Endodermal cell (in vitro differentiated cells): ENCODE measurements at regions not wholly inside any gene's neighbourhood (a gene's known extent, or its start where the extent isn't known, plus 50 kb on each side); places are given as distances from the start of the nearest gene placed in this dataset.

Experiments used
- DNase-seq: peaks from one replicate; pipeline ENCODE4 v3.0.0-alpha.2; 2017
- H3K27ac ChIP-seq: 2 replicates; pipeline ENCODE4 v1.5.1; 2013; ENCODE audit warnings: mild to moderate bottlenecking, low read depth, low read length, moderate library complexity
- H3K27me3 ChIP-seq: 2 replicates; pipeline ENCODE4 v1.6.1; 2013; ENCODE audit warnings: mild to moderate bottlenecking, low read length, moderate library complexity; ENCODE audit not compliant: insufficient read depth, control insufficient read depth, poor library complexity, severe bottlenecking
- H3K36me3 ChIP-seq: 2 replicates; pipeline ENCODE4 v1.7.0; 2013; ENCODE audit warnings: mild to moderate bottlenecking, low read length, moderate library complexity; ENCODE audit not compliant: control insufficient read depth, insufficient read depth
- H3K4me1 ChIP-seq: one replicate; pipeline ENCODE4 v1.7.0; 2013; ENCODE audit warnings: low read length; ENCODE audit not compliant: control insufficient read depth, insufficient read depth
- H3K4me3 ChIP-seq: 2 replicates; pipeline ENCODE4 v1.5.1; 2013; ENCODE audit warnings: mild to moderate bottlenecking, low read length, moderate library complexity
- H3K9ac ChIP-seq: 2 replicates; pipeline ENCODE4 v1.6.1; 2013; ENCODE audit warnings: mild to moderate bottlenecking, low read length, moderate library complexity; ENCODE audit not compliant: poor library complexity, severe bottlenecking; ENCODE audit errors: extremely low read depth
- H3K9me3 ChIP-seq: 2 replicates; pipeline ENCODE4 v1.6.1; 2013; ENCODE audit warnings: mild to moderate bottlenecking, low read length, moderate library complexity; ENCODE audit not compliant: control insufficient read depth
- H3K27ac Mint-ChIP-seq: 2 replicates; pipeline ENCODE4 v1.8.0; 2020; ENCODE audit warnings: mixed read lengths
- H3K27me3 Mint-ChIP-seq: 2 replicates; pipeline ENCODE4 v1.8.0; 2021; ENCODE audit warnings: mild to moderate bottlenecking, mixed read lengths; ENCODE audit not compliant: insufficient read depth
- H3K36me3 Mint-ChIP-seq: 2 replicates; pipeline ENCODE4 v1.8.0; 2020; ENCODE audit warnings: low read depth, mixed read lengths
- H3K4me1 Mint-ChIP-seq: 2 replicates; pipeline ENCODE4 v1.8.0; 2020; ENCODE audit warnings: mixed read lengths
- H3K4me3 Mint-ChIP-seq: 2 replicates; pipeline ENCODE4 v1.8.0; 2020; ENCODE audit warnings: mild to moderate bottlenecking, moderate library complexity, mixed read lengths
- H3K9me3 Mint-ChIP-seq: 2 replicates; pipeline ENCODE4 v1.8.0; 2020; ENCODE audit warnings: mild to moderate bottlenecking, mixed read lengths
- WGBS, 2 experiments: methylation state at CpG; one replicate each; pipeline versions ENCODE4 v1.1.5 to v1.1.7; 2013; ENCODE audit warnings: missing lambda C conversion rate in 2 of 2, mixed read lengths in 1 of 2; ENCODE audit not compliant: insufficient coverage in 1 of 2, insufficient read length in 1 of 2; 5-methylcytosine and 5-hydroxymethylcytosine counted together
- TF ChIP-seq, protein P1 (sequence below): fragments of 200-600 bp; sonication (generic); conservative IDR thresholded peaks from 2 replicates; pipeline ENCODE4 v1.5.0; 2021; ENCODE audit warnings: antibody characterized with exemption, mild to moderate bottlenecking

- no peaks in the 10 kb centered on the region for H3K9me3 Mint-ChIP-seq
- peaks cover 22% of the 10 kb centered on the region for H3K4me1 Mint-ChIP-seq
- Histone ChIP-seq H3K4me3 (no peak overlapping the region), H3K36me3 (no peaks in the 10 kb centered on the region), H3K9ac (no peak overlapping the region), H3K9me3 (no peaks in the 10 kb centered on the region), H3K27ac (no peak overlapping the region), H3K4me1 (no peaks in the 10 kb centered on the region), H3K27me3 (no peaks in the 10 kb centered on the region)
- H3K4me3 Mint-ChIP-seq: no peak overlapping the region
- WGBS, 2 experiments: 14 to 42% methylated on average over 2 to 7 of the region's 7 CpGs
- no peaks in the 10 kb centered on the region for H3K36me3 Mint-ChIP-seq
- peak overlapping the region; percentile 59 for H3K27ac Mint-ChIP-seq
- no peaks in the 10 kb centered on the region for H3K27me3 Mint-ChIP-seq
- TF ChIP-seq, protein P1, sequence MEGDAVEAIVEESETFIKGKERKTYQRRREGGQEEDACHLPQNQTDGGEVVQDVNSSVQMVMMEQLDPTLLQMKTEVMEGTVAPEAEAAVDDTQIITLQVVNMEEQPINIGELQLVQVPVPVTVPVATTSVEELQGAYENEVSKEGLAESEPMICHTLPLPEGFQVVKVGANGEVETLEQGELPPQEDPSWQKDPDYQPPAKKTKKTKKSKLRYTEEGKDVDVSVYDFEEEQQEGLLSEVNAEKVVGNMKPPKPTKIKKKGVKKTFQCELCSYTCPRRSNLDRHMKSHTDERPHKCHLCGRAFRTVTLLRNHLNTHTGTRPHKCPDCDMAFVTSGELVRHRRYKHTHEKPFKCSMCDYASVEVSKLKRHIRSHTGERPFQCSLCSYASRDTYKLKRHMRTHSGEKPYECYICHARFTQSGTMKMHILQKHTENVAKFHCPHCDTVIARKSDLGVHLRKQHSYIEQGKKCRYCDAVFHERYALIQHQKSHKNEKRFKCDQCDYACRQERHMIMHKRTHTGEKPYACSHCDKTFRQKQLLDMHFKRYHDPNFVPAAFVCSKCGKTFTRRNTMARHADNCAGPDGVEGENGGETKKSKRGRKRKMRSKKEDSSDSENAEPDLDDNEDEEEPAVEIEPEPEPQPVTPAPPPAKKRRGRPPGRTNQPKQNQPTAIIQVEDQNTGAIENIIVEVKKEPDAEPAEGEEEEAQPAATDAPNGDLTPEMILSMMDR: no peak
- peak; percentile 62 for DNase-seq
These were observed 102.8 kb upstream of the GBE1 start for GRCh38 chr3:81864272-81864671.

DNA sequence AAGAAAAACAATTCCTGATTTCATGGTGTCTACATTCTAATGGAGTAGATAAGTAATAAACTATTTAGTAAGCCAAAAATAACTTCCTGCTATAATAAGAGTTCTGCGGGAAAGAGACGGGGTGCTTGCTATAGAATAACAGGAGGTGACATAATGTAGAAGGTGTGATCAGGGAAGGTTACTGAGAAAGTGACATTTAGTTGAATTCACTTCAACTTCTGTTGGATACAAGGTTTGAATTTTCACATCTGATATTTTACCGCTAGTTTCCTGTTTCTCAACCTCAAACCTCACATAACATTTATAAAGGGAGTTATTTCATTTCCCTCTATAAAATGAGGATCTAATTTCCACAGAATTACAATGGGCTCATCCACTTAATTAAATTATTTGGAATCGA lies 102.3 kb upstream of the GBE1 start:
- Histone ChIP-seq H3K9me3 (no peaks in the 10 kb centered on the region), H3K27ac (no peak overlapping the region), H3K4me1 (no peaks in the 10 kb centered on the region), H3K9ac (no peak overlapping the region), H3K36me3 (no peaks in the 10 kb centered on the region), H3K4me3 (no peak overlapping the region), H3K27me3 (no peaks in the 10 kb centered on the region)
- Mint-ChIP-seq H3K27ac (no peak overlapping the region), H3K4me3 (no peak overlapping the region), H3K4me1 (peaks cover 22% of the 10 kb centered on the region), H3K36me3 (no peaks in the 10 kb centered on the region), H3K9me3 (no peaks in the 10 kb centered on the region), H3K27me3 (no peaks in the 10 kb centered on the region)
- 97% methylated on average over 3 of the region's 4 CpGs; no CpG with 5 or more reads in 1 of the 2 experiments for WGBS, 2 experiments
- DNase-seq: no peak
- TF ChIP-seq, protein P1: no peak

DNA sequence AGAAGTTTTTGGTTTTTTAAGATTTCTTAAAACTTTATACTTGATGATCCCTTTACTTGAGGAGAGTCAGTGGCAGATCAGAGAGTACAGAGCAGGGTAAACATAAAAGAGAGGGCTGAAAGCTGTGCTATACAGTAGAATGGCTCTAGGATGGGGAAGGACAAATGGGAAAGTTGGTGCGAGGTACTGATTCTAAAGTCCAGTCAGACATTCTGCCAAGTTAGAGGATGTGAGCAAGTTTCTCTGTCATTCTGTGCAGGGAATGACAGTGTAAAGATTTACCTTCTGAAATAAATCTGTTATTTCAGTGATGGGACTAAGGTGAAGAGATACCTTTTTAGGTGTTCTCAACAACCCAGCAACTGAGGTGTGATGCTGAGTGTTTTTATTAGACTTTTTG lies 100.1 kb upstream of the GBE1 start:
- TF ChIP-seq, protein P1: no peak
- 92 to 100% methylated on average over 1 of the region's 1 CpG for WGBS, 2 experiments
- H3K9ac ChIP-seq: no peak overlapping the region
- Mint-ChIP-seq H3K27ac (no peak overlapping the region), H3K27me3 (no peaks in the 10 kb centered on the region), H3K36me3 (no peaks in the 10 kb centered on the region), H3K9me3 (no peaks in the 10 kb centered on the region), H3K4me3 (no peak overlapping the region), H3K4me1 (peaks cover 22% of the 10 kb centered on the region)
- H3K4me1 ChIP-seq: no peaks in the 10 kb centered on the region
- H3K36me3 ChIP-seq: no peaks in the 10 kb centered on the region
- no peaks in the 10 kb centered on the region for H3K27me3 ChIP-seq
- H3K27ac ChIP-seq: no peak overlapping the region
- no peak for DNase-seq
- no peaks in the 10 kb centered on the region for H3K9me3 ChIP-seq
- H3K4me3 ChIP-seq: no peak overlapping the region
